Prostate gland (tissue), 2 donors: ENCODE measurements at regions not wholly inside any gene's neighbourhood (a gene's known extent, or its start where the extent isn't known, plus 50 kb on each side); places are given as distances from the start of the nearest gene placed in this dataset.

Source experiments
- DNase-seq: peaks from one replicate; pipeline ENCODE4 v3.0.0-alpha.2; 2019; ENCODE audit warnings: low spot score
- H3K27ac ChIP-seq, 2 donors: fragments of 200-600 bp; sonication (generic); 2 replicates each; pipeline ENCODE4 v1.5.1; 2017 to 2019
- H3K27me3 ChIP-seq: fragments of 200-600 bp; sonication (generic); replicated peaks from 2 replicates; pipeline ENCODE4 v1.5.1; 2019; ENCODE audit not compliant: insufficient read depth
- H3K36me3 ChIP-seq, 2 donors: fragments of 200-600 bp; sonication (generic); 1 replicate in 1 of 2; 2 replicates in 1 of 2; pipeline versions ENCODE4 v1.5.1 to v1.8.1; 2017 to 2019
- H3K4me1 ChIP-seq: fragments of 200-600 bp; sonication (generic); replicated peaks from 2 replicates; pipeline ENCODE4 v1.5.1; 2019
- H3K4me3 ChIP-seq, 2 donors: fragments of 200-600 bp; sonication (generic); 2 replicates each; pipeline ENCODE4 v1.5.1; 2017 to 2019
- H3K9me3 ChIP-seq: fragments of 200-600 bp; sonication (generic); 2 replicates; pipeline ENCODE4 v1.5.1; 2017
- CTCF ChIP-seq, 4 experiments: fragments of 200-600 bp in 2 of 4; fragments of 450-650 bp in 2 of 4; sonication (generic) in 2 of 4; IDR thresholded peaks; 1 replicate in 3 of 4; 2 replicates in 1 of 4; pipeline ENCODE4 v1.5.1; 2016 to 2019; ENCODE audit warnings: antibody characterized with exemption in 4 of 4, mild to moderate bottlenecking in 2 of 4, moderate library complexity in 2 of 4
- POLR2A ChIP-seq: fragments of 450-650 bp; IDR thresholded peaks from one replicate; pipeline ENCODE4 v1.6.1; 2016; ENCODE audit warnings: antibody characterized with exemption, mild to moderate bottlenecking
- POLR2AphosphoS5 ChIP-seq: sonication (generic); formaldehyde crosslinking; IDR thresholded peaks from one replicate; pipeline ENCODE4 v1.6.1; 2017; ENCODE audit warnings: antibody characterized with exemption
- WGBS: methylation state at CpG from one replicate; pipeline ENCODE4 v1.1.5; 2018; 5-methylcytosine and 5-hydroxymethylcytosine counted together
- intact Hi-C: fragments of 100-400 bp; cut with DNase I; formaldehyde crosslinking; loops from one replicate; pipeline ENCODE4 v1.14.2; 2022

- TF ChIP-seq POLR2AphosphoS5 (no peak), POLR2A (no peak), CTCF (IDR thresholded peaks at IDR 0.05) (no peak)
- Histone ChIP-seq H3K4me3 (no peak overlapping the region), H3K27ac (no peak overlapping the region), H3K9me3 (no peaks in the 10 kb centered on the region), H3K36me3 (no peaks in the 10 kb centered on the region), H3K27me3 (no peaks in the 10 kb centered on the region), H3K4me1 (no peaks in the 10 kb centered on the region)
- WGBS: 92% methylated on average over 4 of the region's 4 CpGs
- no peak for DNase-seq
- intact Hi-C loops: no loop called here
These were observed 360.1 kb upstream of the CDH11 start for GRCh38 chr16:65481956-65482355.

- no peaks in the 10 kb centered on the region for H3K4me1 ChIP-seq
- 60% methylated on average over 11 of the region's 11 CpGs for WGBS
- no peak overlapping the region for H3K4me3 ChIP-seq
- H3K27ac ChIP-seq: no peak overlapping the region
- no peaks in the 10 kb centered on the region for H3K36me3 ChIP-seq
- no peaks in the 10 kb centered on the region for H3K9me3 ChIP-seq
- DNase-seq: no peak
- H3K27me3 ChIP-seq: no peaks in the 10 kb centered on the region
- intact Hi-C loops: no loop called here
- TF ChIP-seq CTCF (IDR thresholded peaks at IDR 0.05): no peak
- no peak for TF ChIP-seq POLR2A
- TF ChIP-seq POLR2AphosphoS5: no peak
These were observed 358.6 kb upstream of the CDH11 start for GRCh38 chr16:65480281-65481091.

- DNase-seq: no peak
- Histone ChIP-seq H3K9me3 (no peaks in the 10 kb centered on the region), H3K36me3 (no peaks in the 10 kb centered on the region), H3K27ac (no peak overlapping the region), H3K27me3 (no peaks in the 10 kb centered on the region), H3K4me1 (no peaks in the 10 kb centered on the region), H3K4me3 (no peak overlapping the region)
- WGBS: 76% methylated on average over 5 of the region's 5 CpGs
- TF ChIP-seq POLR2A (no peak), POLR2AphosphoS5 (no peak), CTCF (IDR thresholded peaks at IDR 0.05) (no peak)
- intact Hi-C loops: no loop called here
These were observed 354.6 kb upstream of the CDH11 start for GRCh38 chr16:65476448-65476955.

GRCh38 chr16:65473699-65474098, 351.8 kb upstream of the CDH11 start:
- no peak for DNase-seq

More at GRCh38 chr16:65473699-65474098, 351.8 kb upstream of the CDH11 start:
- Histone ChIP-seq H3K27me3 (no peaks in the 10 kb centered on the region), H3K4me3 (no peak overlapping the region), H3K4me1 (no peaks in the 10 kb centered on the region), H3K9me3 (no peaks in the 10 kb centered on the region), H3K27ac (no peak overlapping the region), H3K36me3 (no peaks in the 10 kb centered on the region)
- no peak for TF ChIP-seq POLR2AphosphoS5
- no peak for TF ChIP-seq POLR2A
- no peak for TF ChIP-seq CTCF (IDR thresholded peaks at IDR 0.05)
- intact Hi-C loops: no loop called here
- 99% methylated on average over 3 of the region's 3 CpGs for WGBS
